ENCODE measurements at regions not wholly inside any gene's neighbourhood (a gene's known extent, or its start where the extent isn't known, plus 50 kb on each side); places are given as distances from the start of the nearest gene placed in this dataset.

- TF ChIP-seq SP2 (tag by site-specific recombination; IDR thresholded peaks at IDR 0.05) (no peak), CTCF (tag by site-specific recombination; IDR thresholded peaks at IDR 0.05) (no peak), ZNF645 (tag by site-specific recombination; IDR thresholded peaks at IDR 0.05) (no peak), TCF7L2 (IDR thresholded peaks at IDR 0.05; ENCODE audit: borderline replicate concordance, low read depth, low read length) (no peak), ZNF488 (tag by site-specific recombination; IDR thresholded peaks at IDR 0.05) (no peak), ZNF768 (tag by site-specific recombination; IDR thresholded peaks at IDR 0.05) (no peak), ZSCAN30 (tag by site-specific recombination; IDR thresholded peaks at IDR 0.05) (no peak), ELK4 (IDR thresholded peaks at IDR 0.05; ENCODE audit: borderline replicate concordance, low read depth, low read length) (no peak), ZNF658 (tag by site-specific recombination; IDR thresholded peaks at IDR 0.05) (no peak), ZNF121 (tag by site-specific recombination; IDR thresholded peaks at IDR 0.05) (no peak)
These were observed 116.8 kb upstream of the PDE4D start for GRCh38 chr5:60010328-60010727.
